Caco-2 (cell line): ENCODE measurements at regions not wholly inside any gene's neighbourhood (a gene's known extent, or its start where the extent isn't known, plus 50 kb on each side); places are given as distances from the start of the nearest gene placed in this dataset.

Experiments used
- BruUV-seq: library from RNA; stranded (reverse); fragments of 400-500 nt; replicated peaks from 2 replicates; lab custom pipeline; 2021; lab: Mats Ljungman, UMichigan
- CTCF ChIA-PET: fragments of 300-600 bp; sonication (Branson Sonifier 250); formaldehyde crosslinking; loops from one replicate; lab custom pipeline; 2022; ENCODE audit warnings: antibody characterized with exemption; lab: Charles Lee
- POLR2A ChIA-PET: fragments of 300-600 bp; sonication (Branson Sonifier 250); formaldehyde crosslinking; loops from one replicate; lab custom pipeline; 2022; ENCODE audit warnings: antibody characterized with exemption; lab: Charles Lee
- DNase-seq, 2 experiments: peaks; one replicate each; pipeline versions ENCODE4 v3.0.0 to v3.0.0-alpha.2; 2020 to 2022
- H3K27me3 ChIP-seq: replicated peaks from 2 replicates; pipeline ENCODE4 v1.6.0; 2011; ENCODE audit warnings: low read length; ENCODE audit not compliant: control insufficient read depth, insufficient read depth
- H3K36me3 ChIP-seq: 2 replicates; pipeline ENCODE4 v1.5.1; 2011; ENCODE audit warnings: low read length; ENCODE audit not compliant: control insufficient read depth, insufficient read depth
- H3K4me1 ChIP-seq: fragments of 250-450 bp; sonication (Bioruptor Pico); 2 replicates; pipeline ENCODE4 v1.5.1; 2020; ENCODE audit warnings: mild to moderate bottlenecking
- H3K4me3 ChIP-seq: 2 replicates; pipeline ENCODE4 v1.5.1; 2011; ENCODE audit warnings: low read depth, mild to moderate bottlenecking, control low read depth, low read length
- H3K9me3 ChIP-seq: fragments of 250-450 bp; sonication (Bioruptor Pico); 2 replicates; pipeline ENCODE4 v1.5.1; 2020; ENCODE audit warnings: mild to moderate bottlenecking, moderate library complexity
- H3K27ac Mint-ChIP-seq: one replicate; pipeline ENCODE4 v1.8.0; 2022; ENCODE audit warnings: mixed read lengths; ENCODE audit not compliant: unreplicated experiment
- H3K27me3 Mint-ChIP-seq: one replicate; pipeline ENCODE4 v1.8.0; 2022; ENCODE audit warnings: mixed read lengths; ENCODE audit not compliant: insufficient read depth, unreplicated experiment
- H3K36me3 Mint-ChIP-seq: one replicate; pipeline ENCODE4 v1.8.0; 2022; ENCODE audit warnings: mild to moderate bottlenecking, mixed read lengths; ENCODE audit not compliant: insufficient read depth, unreplicated experiment
- H3K4me1 Mint-ChIP-seq: one replicate; pipeline ENCODE4 v1.8.0; 2022; ENCODE audit warnings: low read depth, mixed read lengths; ENCODE audit not compliant: unreplicated experiment
- H3K4me3 Mint-ChIP-seq: one replicate; pipeline ENCODE4 v1.8.0; 2022; ENCODE audit warnings: mild to moderate bottlenecking, moderate library complexity, mixed read lengths; ENCODE audit not compliant: unreplicated experiment
- H3K9me3 Mint-ChIP-seq: one replicate; pipeline ENCODE4 v1.8.0; 2022; ENCODE audit warnings: mixed read lengths; ENCODE audit not compliant: unreplicated experiment
- intact Hi-C: fragments of 100-400 bp; cut with micrococcal nuclease; formaldehyde crosslinking; loops from one replicate; pipeline ENCODE4 v1.10.0; 2022; ENCODE audit not compliant: unreplicated experiment
- TF ChIP-seq, protein P1 (sequence below), 2 experiments: fragments of 200-600 bp in 1 of 2; IDR thresholded peaks; 1 replicate in 1 of 2; 2 replicates in 1 of 2; pipeline versions ENCODE4 v1.5.1 to v1.8.0; 2011 to 2022; ENCODE audit warnings: antibody characterized with exemption in 1 of 2, control low read depth in 1 of 2, inconsistent platforms in 1 of 2, low read depth in 1 of 2, low read length in 1 of 2, mild to moderate bottlenecking in 1 of 2, moderate library complexity in 1 of 2; ENCODE audit not compliant: insufficient read depth in 1 of 2, severe bottlenecking in 1 of 2, unreplicated experiment in 1 of 2

DNA sequence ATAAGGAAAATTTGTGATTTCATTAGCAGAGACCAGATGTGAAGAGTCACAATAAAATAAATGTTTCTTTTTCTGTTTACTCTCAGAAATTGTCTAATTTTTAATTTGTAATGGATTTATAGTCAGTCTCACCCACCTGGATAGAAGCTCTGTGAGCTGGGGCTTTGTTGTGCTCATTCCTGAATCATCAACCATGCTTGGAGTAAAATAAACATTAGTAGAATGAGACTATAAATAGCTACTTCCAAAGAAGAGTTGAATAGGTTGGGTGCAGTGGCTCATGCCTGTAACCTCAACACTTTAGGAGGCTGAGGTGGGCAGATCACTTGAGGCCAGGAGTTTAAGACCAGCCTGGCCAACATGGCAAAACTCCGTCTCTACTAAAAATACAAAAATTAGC lies 185.3 kb upstream of the FBXO33 start:
- Mint-ChIP-seq H3K27ac (no peak overlapping the region), H3K9me3 (no peaks in the 10 kb centered on the region), H3K27me3 (no peaks in the 10 kb centered on the region), H3K4me3 (no peak overlapping the region), H3K4me1 (no peaks in the 10 kb centered on the region), H3K36me3 (no peaks in the 10 kb centered on the region)
- TF ChIP-seq, protein P1, sequence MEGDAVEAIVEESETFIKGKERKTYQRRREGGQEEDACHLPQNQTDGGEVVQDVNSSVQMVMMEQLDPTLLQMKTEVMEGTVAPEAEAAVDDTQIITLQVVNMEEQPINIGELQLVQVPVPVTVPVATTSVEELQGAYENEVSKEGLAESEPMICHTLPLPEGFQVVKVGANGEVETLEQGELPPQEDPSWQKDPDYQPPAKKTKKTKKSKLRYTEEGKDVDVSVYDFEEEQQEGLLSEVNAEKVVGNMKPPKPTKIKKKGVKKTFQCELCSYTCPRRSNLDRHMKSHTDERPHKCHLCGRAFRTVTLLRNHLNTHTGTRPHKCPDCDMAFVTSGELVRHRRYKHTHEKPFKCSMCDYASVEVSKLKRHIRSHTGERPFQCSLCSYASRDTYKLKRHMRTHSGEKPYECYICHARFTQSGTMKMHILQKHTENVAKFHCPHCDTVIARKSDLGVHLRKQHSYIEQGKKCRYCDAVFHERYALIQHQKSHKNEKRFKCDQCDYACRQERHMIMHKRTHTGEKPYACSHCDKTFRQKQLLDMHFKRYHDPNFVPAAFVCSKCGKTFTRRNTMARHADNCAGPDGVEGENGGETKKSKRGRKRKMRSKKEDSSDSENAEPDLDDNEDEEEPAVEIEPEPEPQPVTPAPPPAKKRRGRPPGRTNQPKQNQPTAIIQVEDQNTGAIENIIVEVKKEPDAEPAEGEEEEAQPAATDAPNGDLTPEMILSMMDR (IDR thresholded peaks at IDR 0.05; ENCODE audit: insufficient read depth in 1 of 2, low read depth in 1 of 2, low read length in 1 of 2, severe bottlenecking in 1 of 2, unreplicated experiment in 1 of 2): no peak
- Histone ChIP-seq H3K4me3 (no peak overlapping the region), H3K27me3 (no peaks in the 10 kb centered on the region), H3K4me1 (no peaks in the 10 kb centered on the region), H3K9me3 (no peaks in the 10 kb centered on the region), H3K36me3 (no peaks in the 10 kb centered on the region)
- intact Hi-C loops: no loop called here
- BruUV-seq: no TSS peak
- no peak for DNase-seq
- POLR2A ChIA-PET: no interaction called here
- CTCF ChIA-PET: no interaction called here

DNA sequence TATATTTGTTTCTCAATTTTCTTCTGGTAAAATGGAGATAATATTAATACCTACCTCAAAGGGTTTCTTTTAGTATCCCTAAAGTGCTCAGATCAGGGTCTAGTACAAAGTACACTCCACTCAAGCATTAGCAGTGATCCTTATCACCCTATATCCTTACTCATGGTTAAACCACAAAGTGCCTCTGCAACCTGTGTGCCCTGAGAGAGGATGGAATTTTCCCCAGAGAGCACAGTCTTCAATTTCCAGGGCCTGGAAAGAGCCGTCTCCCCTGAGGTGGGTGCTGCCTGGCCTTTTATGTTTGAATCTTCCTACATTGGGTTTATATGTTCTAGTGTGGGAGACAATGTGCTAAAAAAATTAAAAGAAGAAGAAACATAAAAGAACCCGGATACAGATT lies 183.1 kb upstream of the FBXO33 start:
- no TSS peak for BruUV-seq
- TF ChIP-seq, protein P1 (IDR thresholded peaks at IDR 0.05; ENCODE audit: insufficient read depth in 1 of 2, low read depth in 1 of 2, low read length in 1 of 2, severe bottlenecking in 1 of 2, unreplicated experiment in 1 of 2): no peak
- H3K9me3 Mint-ChIP-seq: no peaks in the 10 kb centered on the region
- POLR2A ChIA-PET: no interaction called here
- Histone ChIP-seq H3K36me3 (no peaks in the 10 kb centered on the region), H3K9me3 (no peaks in the 10 kb centered on the region), H3K4me3 (no peak overlapping the region), H3K27me3 (no peaks in the 10 kb centered on the region), H3K4me1 (no peaks in the 10 kb centered on the region)
- CTCF ChIA-PET: no interaction called here
- no peak overlapping the region for H3K4me3 Mint-ChIP-seq
- no peak overlapping the region for H3K27ac Mint-ChIP-seq
- no peaks in the 10 kb centered on the region for H3K27me3 Mint-ChIP-seq
- no peak for DNase-seq
- H3K4me1 Mint-ChIP-seq: no peaks in the 10 kb centered on the region
- intact Hi-C loops: no loop called here
- no peaks in the 10 kb centered on the region for H3K36me3 Mint-ChIP-seq

DNA sequence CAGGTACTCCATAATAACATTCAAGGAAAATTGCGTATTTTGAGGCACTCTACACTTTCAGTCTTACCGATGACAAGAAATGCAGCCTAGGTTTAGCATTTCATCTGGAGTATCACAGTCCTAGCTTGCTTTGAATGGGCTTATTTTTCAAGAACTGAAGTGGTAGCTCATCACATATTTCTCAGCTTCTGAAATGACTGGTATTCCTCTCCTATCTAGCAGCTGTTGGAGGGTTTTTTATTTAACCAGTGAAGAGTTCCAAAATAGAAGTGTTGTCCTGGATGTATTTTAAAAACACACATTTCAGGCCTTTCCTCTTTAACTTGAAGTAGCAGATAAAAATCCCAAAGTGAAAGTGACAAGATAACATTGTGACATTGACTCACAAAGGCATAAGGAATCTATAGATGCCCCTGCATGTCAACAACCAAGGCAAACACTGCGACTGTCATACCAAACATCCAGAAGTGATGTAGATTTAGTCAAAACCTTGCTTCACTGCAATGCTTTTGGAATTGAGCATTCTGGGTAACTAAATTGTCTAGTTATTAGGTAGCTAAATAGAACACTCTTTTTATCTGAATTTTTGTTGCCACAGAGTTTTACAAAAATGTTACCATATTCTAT lies 182.2 kb upstream of the FBXO33 start:
- BruUV-seq: no TSS peak
- Histone ChIP-seq H3K9me3 (no peaks in the 10 kb centered on the region), H3K4me1 (no peaks in the 10 kb centered on the region), H3K27me3 (no peaks in the 10 kb centered on the region), H3K4me3 (no peak overlapping the region), H3K36me3 (no peaks in the 10 kb centered on the region)
- intact Hi-C loops: no loop called here
- DNase-seq: no peak
- Mint-ChIP-seq H3K4me1 (no peaks in the 10 kb centered on the region), H3K27ac (no peak overlapping the region), H3K27me3 (no peaks in the 10 kb centered on the region), H3K4me3 (no peak overlapping the region), H3K36me3 (no peaks in the 10 kb centered on the region), H3K9me3 (no peaks in the 10 kb centered on the region)
- TF ChIP-seq, protein P1 (IDR thresholded peaks at IDR 0.05; ENCODE audit: insufficient read depth in 1 of 2, low read depth in 1 of 2, low read length in 1 of 2, severe bottlenecking in 1 of 2, unreplicated experiment in 1 of 2): no peak
- POLR2A ChIA-PET: no interaction called here
- CTCF ChIA-PET: no interaction called here
